Ovary (tissue), 3 donors: ENCODE measurements at regions not wholly inside any gene's neighbourhood (a gene's known extent, or its start where the extent isn't known, plus 50 kb on each side); places are given as distances from the start of the nearest gene placed in this dataset.

ENCODE experiments used
- EP300 ChIP-seq: sonication (generic); formaldehyde crosslinking; IDR thresholded peaks from one replicate; pipeline ENCODE4 v1.6.1; 2017; ENCODE audit warnings: antibody characterized with exemption
- POLR2A ChIP-seq: fragments of 450-650 bp; IDR thresholded peaks from one replicate; pipeline ENCODE4 v1.6.1; 2017; ENCODE audit warnings: antibody characterized with exemption, mild to moderate bottlenecking, moderate library complexity
- TF ChIP-seq, protein P1 (sequence below), 3 donors: fragments of 450-650 bp in 2 of 3; fragments of 200-600 bp in 1 of 3; IDR thresholded peaks; one replicate each; pipeline versions ENCODE4 v1.5.1 to v1.8.0; 2016 to 2022; ENCODE audit warnings: antibody characterized with exemption in 3 of 3, mild to moderate bottlenecking in 1 of 3
- donor health status: DM: no; HTN: no; CAD: no.

DNA sequence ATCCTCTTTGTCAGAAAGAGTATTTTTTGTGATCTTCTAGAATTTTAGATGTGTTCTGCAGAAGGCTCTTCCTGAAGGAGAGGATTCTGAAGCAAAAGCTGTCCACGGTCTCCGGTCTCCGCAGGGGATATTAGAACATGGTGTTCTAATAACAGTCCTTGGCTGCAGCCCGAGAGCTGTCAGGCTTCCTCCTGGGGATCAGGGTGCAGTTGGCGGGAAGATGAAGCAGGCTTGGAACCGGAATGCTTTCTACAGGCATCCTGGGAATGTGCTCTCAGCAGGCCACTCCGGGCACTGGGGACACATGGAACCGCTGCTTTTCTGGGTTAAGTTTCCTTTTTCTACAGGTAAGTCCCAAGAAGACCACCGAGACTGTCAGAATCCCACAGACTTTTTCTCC is 118.6 kb upstream of the PARD3 start:
- TF ChIP-seq, protein P1, sequence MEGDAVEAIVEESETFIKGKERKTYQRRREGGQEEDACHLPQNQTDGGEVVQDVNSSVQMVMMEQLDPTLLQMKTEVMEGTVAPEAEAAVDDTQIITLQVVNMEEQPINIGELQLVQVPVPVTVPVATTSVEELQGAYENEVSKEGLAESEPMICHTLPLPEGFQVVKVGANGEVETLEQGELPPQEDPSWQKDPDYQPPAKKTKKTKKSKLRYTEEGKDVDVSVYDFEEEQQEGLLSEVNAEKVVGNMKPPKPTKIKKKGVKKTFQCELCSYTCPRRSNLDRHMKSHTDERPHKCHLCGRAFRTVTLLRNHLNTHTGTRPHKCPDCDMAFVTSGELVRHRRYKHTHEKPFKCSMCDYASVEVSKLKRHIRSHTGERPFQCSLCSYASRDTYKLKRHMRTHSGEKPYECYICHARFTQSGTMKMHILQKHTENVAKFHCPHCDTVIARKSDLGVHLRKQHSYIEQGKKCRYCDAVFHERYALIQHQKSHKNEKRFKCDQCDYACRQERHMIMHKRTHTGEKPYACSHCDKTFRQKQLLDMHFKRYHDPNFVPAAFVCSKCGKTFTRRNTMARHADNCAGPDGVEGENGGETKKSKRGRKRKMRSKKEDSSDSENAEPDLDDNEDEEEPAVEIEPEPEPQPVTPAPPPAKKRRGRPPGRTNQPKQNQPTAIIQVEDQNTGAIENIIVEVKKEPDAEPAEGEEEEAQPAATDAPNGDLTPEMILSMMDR (IDR thresholded peaks at IDR 0.05) = no peak
- no peak for TF ChIP-seq POLR2A
- TF ChIP-seq EP300 = no peak
